ENCODE measurements at regions not wholly inside any gene's neighbourhood (a gene's known extent, or its start where the extent isn't known, plus 50 kb on each side); places are given as distances from the start of the nearest gene placed in this dataset.

DNA sequence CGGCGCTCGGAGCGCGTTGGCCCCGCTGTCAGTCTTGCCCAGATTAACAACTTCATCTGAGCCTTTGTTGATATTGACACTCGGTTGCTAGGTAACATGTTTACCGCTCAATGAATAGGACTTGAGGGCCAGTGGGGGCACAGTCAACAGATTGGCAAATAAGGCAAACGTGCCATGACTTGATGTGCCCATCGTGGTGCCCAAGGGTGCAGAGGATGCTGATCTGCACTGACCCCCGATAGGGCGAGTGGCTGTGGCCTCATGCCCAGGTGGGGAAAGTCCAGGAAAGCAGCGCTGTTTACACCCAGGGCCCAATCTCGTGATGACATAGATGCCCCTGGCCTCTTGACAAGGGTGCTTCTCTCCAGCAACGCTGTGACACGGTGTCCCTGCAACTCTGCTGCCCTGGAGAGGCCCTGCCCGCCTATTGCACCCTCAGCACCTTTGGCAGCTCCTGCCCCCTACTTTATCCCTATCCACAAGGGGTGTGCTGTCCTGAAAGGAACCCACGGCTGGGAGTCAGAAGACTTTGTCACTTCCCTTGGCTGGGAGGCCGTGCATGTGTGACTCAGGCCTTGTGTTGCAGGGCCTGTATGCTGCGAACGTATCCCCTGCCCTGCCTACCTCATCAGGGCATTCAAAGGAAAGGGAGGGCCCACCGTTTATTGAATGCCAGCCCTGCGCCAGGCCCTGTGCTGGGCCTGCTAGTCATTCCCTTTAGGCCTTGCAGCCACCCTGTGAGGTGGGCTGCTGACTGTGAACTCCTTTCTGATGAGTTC lies 158.0 kb downstream of the INHBB start:
- TF ChIP-seq CTCF (IDR thresholded peaks at IDR 0.05): no peak
- no peak for TF ChIP-seq POLR2AphosphoS5 (IDR thresholded peaks at IDR 0.05)
- no peak for TF ChIP-seq POLR2A (IDR thresholded peaks at IDR 0.05)
